Trophoblast cell (in vitro differentiated cells and primary cell): ENCODE measurements at regions not wholly inside any gene's neighbourhood (a gene's known extent, or its start where the extent isn't known, plus 50 kb on each side); places are given as distances from the start of the nearest gene placed in this dataset.

Source experiments
- DNase-seq, 2 donors: peaks; one replicate each; pipeline ENCODE4 v3.0.0-alpha.2; 2016
- H2AFZ ChIP-seq: 2 replicates; pipeline ENCODE4 v1.6.1; 2013; ENCODE audit warnings: low read length, moderate library complexity, mild to moderate bottlenecking; ENCODE audit not compliant: insufficient read depth, poor library complexity
- H2AK5ac ChIP-seq: 2 replicates; pipeline ENCODE4 v1.6.1; 2013; ENCODE audit warnings: mild to moderate bottlenecking, low read length
- H2BK120ac ChIP-seq: 2 replicates; pipeline ENCODE4 v1.6.1; 2013; ENCODE audit warnings: low read length, mild to moderate bottlenecking, moderate library complexity; ENCODE audit not compliant: insufficient read depth, poor library complexity
- H2BK12ac ChIP-seq: 2 replicates; pipeline ENCODE4 v1.6.1; 2013; ENCODE audit warnings: mild to moderate bottlenecking, low read length, moderate library complexity
- H2BK5ac ChIP-seq: 2 replicates; pipeline ENCODE4 v1.6.1; 2013; ENCODE audit warnings: low read length, low read depth, moderate library complexity, mild to moderate bottlenecking; ENCODE audit not compliant: poor library complexity
- H3K14ac ChIP-seq: 2 replicates; pipeline ENCODE4 v1.6.1; 2013; ENCODE audit warnings: mild to moderate bottlenecking, low read length
- H3K18ac ChIP-seq: 2 replicates; pipeline ENCODE4 v1.6.1; 2013; ENCODE audit warnings: mild to moderate bottlenecking, low read length
- H3K23ac ChIP-seq: 2 replicates; pipeline ENCODE4 v1.6.1; 2013; ENCODE audit warnings: low read length
- H3K27ac ChIP-seq: 2 replicates; pipeline ENCODE4 v1.5.1; 2013; ENCODE audit warnings: low read depth, mild to moderate bottlenecking, inconsistent platforms, low read length, moderate library complexity
- H3K27me3 ChIP-seq: 2 replicates; pipeline ENCODE4 v1.6.1; 2013; ENCODE audit warnings: inconsistent platforms, mild to moderate bottlenecking, low read length, moderate library complexity; ENCODE audit not compliant: insufficient read depth
- H3K36me3 ChIP-seq, 2 experiments: 1 replicate in 1 of 2; 2 replicates in 1 of 2; pipeline ENCODE4 v1.6.1; 2013; ENCODE audit warnings: low read length in 2 of 2, mild to moderate bottlenecking in 2 of 2, moderate library complexity in 1 of 2; ENCODE audit not compliant: insufficient read depth in 2 of 2, control insufficient read depth in 1 of 2
- H3K4ac ChIP-seq: 2 replicates; pipeline ENCODE4 v1.6.1; 2013; ENCODE audit warnings: low read depth, mild to moderate bottlenecking, low read length, moderate library complexity
- H3K4me1 ChIP-seq, 2 experiments: 1 replicate in 1 of 2; 2 replicates in 1 of 2; pipeline ENCODE4 v1.6.1; 2013; ENCODE audit warnings: low read length in 2 of 2, mild to moderate bottlenecking in 2 of 2, moderate library complexity in 1 of 2; ENCODE audit not compliant: insufficient read depth in 2 of 2, control insufficient read depth in 1 of 2
- H3K4me2 ChIP-seq: 2 replicates; pipeline ENCODE4 v1.6.1; 2013; ENCODE audit warnings: inconsistent platforms, mild to moderate bottlenecking, low read length, moderate library complexity
- H3K4me3 ChIP-seq: 2 replicates; pipeline ENCODE4 v1.5.1; 2013; ENCODE audit warnings: mild to moderate bottlenecking, low read depth, low read length, inconsistent platforms
- H3K79me1 ChIP-seq: one replicate; pipeline ENCODE4 v1.6.1; 2013; ENCODE audit warnings: low read length
- H3K79me2 ChIP-seq: 2 replicates; pipeline ENCODE4 v1.6.1; 2013; ENCODE audit warnings: low read length, mild to moderate bottlenecking; ENCODE audit not compliant: control insufficient read depth, insufficient read depth, poor library complexity
- H3K9ac ChIP-seq: 2 replicates; pipeline ENCODE4 v1.6.1; 2013; ENCODE audit warnings: mild to moderate bottlenecking, low read length
- H3K9me3 ChIP-seq: 2 replicates; pipeline ENCODE4 v1.6.1; 2013; ENCODE audit warnings: low read depth, mild to moderate bottlenecking, control low read depth, inconsistent platforms, low read length; ENCODE audit not compliant: insufficient read depth
- H4K12ac ChIP-seq: 2 replicates; pipeline ENCODE4 v1.6.1; 2013; ENCODE audit warnings: low read depth, mild to moderate bottlenecking, low read length, moderate library complexity
- H4K8ac ChIP-seq: 2 replicates; pipeline ENCODE4 v1.6.1; 2013; ENCODE audit warnings: low read depth, mild to moderate bottlenecking, low read length, moderate library complexity
- H4K91ac ChIP-seq: one replicate; pipeline ENCODE4 v1.6.1; 2013; ENCODE audit warnings: low read depth, mild to moderate bottlenecking, low read length, moderate library complexity
- WGBS: extraction: QIAGEN DNeasy Blood & Tissue Kit; methylation state at CpG from one replicate; pipeline ENCODE4 v1.1.7; 2013; ENCODE audit warnings: missing lambda C conversion rate; ENCODE audit not compliant: insufficient read length, insufficient coverage; ENCODE audit errors: extremely low coverage; 5-methylcytosine and 5-hydroxymethylcytosine counted together

DNA sequence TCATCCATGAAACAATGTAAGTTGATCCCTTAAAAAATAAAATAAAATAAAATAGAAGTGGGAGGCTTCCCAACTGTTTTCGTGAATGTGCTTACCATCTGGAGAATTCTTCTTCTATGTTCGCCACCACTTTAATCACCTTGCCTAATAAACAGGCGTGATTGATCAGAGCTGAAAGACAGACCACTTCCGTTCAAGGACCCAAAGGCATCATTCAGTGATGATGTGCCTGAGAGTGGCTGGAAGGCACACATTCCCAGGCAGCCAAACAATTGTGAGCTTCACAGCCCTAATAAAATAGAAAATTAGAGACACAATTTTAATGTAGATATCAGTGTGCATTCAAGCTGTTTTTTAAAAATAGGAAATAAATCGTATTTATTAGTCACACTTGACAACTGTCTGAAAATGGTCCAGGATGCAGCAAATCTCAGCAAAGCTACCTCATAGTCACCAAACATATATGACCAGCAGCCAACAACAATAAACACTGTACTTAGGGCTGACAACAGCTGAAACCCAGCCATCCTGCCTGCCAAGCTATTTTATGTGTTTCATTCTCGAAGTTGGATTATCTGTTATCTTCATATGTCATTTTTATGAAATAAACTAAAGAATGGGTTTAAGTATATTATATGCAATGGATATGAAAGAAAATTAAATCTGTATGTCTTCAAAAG is 163.2 kb upstream of the FAM9B start:
- H3K79me2 ChIP-seq: no peaks in the 10 kb centered on the region
- no peaks in the 10 kb centered on the region for H3K27me3 ChIP-seq
- no peak overlapping the region for H3K14ac ChIP-seq
- H3K4me1 ChIP-seq: no peaks in the 10 kb centered on the region
- H2AFZ ChIP-seq: no peak overlapping the region
- no peak overlapping the region for H2BK5ac ChIP-seq
- H3K4me3 ChIP-seq: no peak overlapping the region
- H4K91ac ChIP-seq: no peak overlapping the region
- no CpG with 5 or more reads among the region's 6 CpGs for WGBS
- H3K18ac ChIP-seq: no peak overlapping the region
- no peak overlapping the region for H3K27ac ChIP-seq
- H4K8ac ChIP-seq: no peak overlapping the region
- H2BK12ac ChIP-seq: no peak overlapping the region
- no peak overlapping the region for H3K4ac ChIP-seq
- H3K23ac ChIP-seq: no peak overlapping the region
- no peak overlapping the region for H2AK5ac ChIP-seq
- no peak overlapping the region for H3K4me2 ChIP-seq
- no peaks in the 10 kb centered on the region for H3K36me3 ChIP-seq
- H3K79me1 ChIP-seq: no peaks in the 10 kb centered on the region
- no peak overlapping the region for H4K12ac ChIP-seq
- no peaks in the 10 kb centered on the region for H3K9me3 ChIP-seq
- H3K9ac ChIP-seq: no peak overlapping the region
- H2BK120ac ChIP-seq: no peak overlapping the region
- DNase-seq: no peak

DNA sequence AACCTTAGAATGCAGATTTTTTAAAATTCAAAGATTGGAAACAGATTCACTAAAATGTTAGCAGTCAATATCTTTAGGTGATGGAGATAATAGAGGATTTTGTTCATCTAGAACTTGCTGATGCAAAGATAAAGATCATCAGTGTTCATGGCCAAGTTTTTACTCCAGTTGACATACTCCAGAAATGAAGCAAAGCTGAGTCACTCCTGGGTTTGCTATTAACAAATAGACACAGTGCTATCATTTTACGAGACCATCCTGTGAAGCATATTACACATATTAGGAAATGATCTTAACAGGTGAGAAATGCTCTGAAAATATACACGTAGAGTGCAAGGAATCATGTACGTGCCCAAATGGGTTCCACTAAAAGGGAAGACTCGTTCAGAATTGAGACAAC is 170.6 kb upstream of the FAM9B start:
- no peak overlapping the region for H2BK12ac ChIP-seq
- H2AFZ ChIP-seq: no peak overlapping the region
- H4K91ac ChIP-seq: no peak overlapping the region
- no peak overlapping the region for H2BK5ac ChIP-seq
- no peak for DNase-seq
- H3K14ac ChIP-seq: no peak overlapping the region
- H4K12ac ChIP-seq: no peak overlapping the region
- no peak overlapping the region for H3K4me3 ChIP-seq
- H3K79me2 ChIP-seq: no peaks in the 10 kb centered on the region
- no peak overlapping the region for H2AK5ac ChIP-seq
- no peak overlapping the region for H3K9ac ChIP-seq
- H3K4me1 ChIP-seq: no peaks in the 10 kb centered on the region
- no CpG with 5 or more reads among the region's 4 CpGs for WGBS
- no peak overlapping the region for H3K4ac ChIP-seq
- H3K36me3 ChIP-seq: no peaks in the 10 kb centered on the region
- no peaks in the 10 kb centered on the region for H3K79me1 ChIP-seq
- H4K8ac ChIP-seq: no peak overlapping the region
- H3K4me2 ChIP-seq: no peak overlapping the region
- H3K27ac ChIP-seq: no peak overlapping the region
- no peak overlapping the region for H3K18ac ChIP-seq
- no peak overlapping the region for H3K23ac ChIP-seq
- H2BK120ac ChIP-seq: no peak overlapping the region
- H3K27me3 ChIP-seq: no peaks in the 10 kb centered on the region
- H3K9me3 ChIP-seq: no peaks in the 10 kb centered on the region

DNA sequence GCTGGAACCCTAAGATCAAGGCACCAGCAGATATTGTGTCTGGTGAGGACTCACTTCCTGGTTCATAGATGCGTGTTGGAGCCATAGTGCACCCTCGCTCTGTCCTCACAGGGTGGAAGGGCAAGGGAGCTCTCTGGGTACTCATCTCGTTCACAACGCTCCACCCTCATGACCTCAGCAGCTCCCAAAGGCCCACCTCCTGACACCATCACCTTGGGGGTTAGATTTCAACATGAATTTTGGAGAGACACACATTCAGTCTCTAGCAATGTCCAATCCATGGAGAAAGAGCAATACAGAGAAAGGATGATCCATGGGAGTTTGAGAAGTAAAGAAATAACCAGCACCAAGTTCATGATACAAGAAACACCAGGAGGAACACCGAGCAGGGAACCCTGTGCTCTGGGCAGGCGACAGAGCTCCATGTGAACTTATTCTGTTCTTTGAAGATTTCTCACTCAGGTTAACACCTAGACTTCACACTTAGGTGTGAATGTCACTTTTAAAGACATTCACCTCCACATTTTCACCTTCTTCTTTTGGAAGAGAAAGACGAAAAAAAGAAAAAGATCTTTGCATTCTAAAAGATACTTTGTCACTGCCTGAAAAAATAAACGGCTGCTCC is 171.8 kb upstream of the FAM9B start:
- H3K23ac ChIP-seq: no peak overlapping the region
- H3K4me3 ChIP-seq: no peak overlapping the region
- no peak overlapping the region for H3K27ac ChIP-seq
- no CpG with 5 or more reads among the region's 8 CpGs for whole genome bisulfite sequencing
- H3K14ac ChIP-seq: no peak overlapping the region
- no peak overlapping the region for H2AK5ac ChIP-seq
- no peaks in the 10 kb centered on the region for H3K36me3 ChIP-seq
- no peak for DNase-seq
- H4K8ac ChIP-seq: no peak overlapping the region
- no peak overlapping the region for H4K12ac ChIP-seq
- no peaks in the 10 kb centered on the region for H3K4me1 ChIP-seq
- H3K4me2 ChIP-seq: no peak overlapping the region
- no peaks in the 10 kb centered on the region for H3K27me3 ChIP-seq
- no peak overlapping the region for H3K18ac ChIP-seq
- H3K79me2 ChIP-seq: no peaks in the 10 kb centered on the region
- H3K9ac ChIP-seq: no peak overlapping the region
- no peaks in the 10 kb centered on the region for H3K9me3 ChIP-seq
- H2AFZ ChIP-seq: no peak overlapping the region
- no peaks in the 10 kb centered on the region for H3K79me1 ChIP-seq
- no peak overlapping the region for H2BK120ac ChIP-seq
- no peak overlapping the region for H4K91ac ChIP-seq
- H3K4ac ChIP-seq: no peak overlapping the region
- H2BK12ac ChIP-seq: no peak overlapping the region
- H2BK5ac ChIP-seq: no peak overlapping the region

DNA sequence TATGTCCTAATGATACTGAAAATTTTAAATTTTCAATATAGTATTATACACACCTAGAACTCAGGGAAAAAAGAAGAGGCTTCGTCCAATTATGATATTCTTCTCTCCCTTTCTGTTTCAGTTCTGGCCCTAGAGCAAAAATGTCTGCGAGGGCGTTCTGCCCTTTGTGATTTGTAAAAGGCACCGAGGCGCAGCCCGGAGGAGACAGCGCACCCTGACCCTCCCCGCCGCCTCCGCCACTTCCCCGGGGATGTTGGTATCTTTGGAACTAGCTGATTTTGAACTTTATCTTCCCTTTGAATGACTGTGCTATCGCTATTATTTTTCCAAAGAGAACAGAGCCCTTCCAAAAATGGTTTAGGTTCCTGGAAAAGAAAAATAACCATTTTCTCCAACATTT is 173.2 kb upstream of the FAM9B start:
- WGBS: no CpG with 5 or more reads among the region's 12 CpGs
- H2BK120ac ChIP-seq: no peak overlapping the region
- H3K14ac ChIP-seq: no peak overlapping the region
- H3K79me1 ChIP-seq: no peaks in the 10 kb centered on the region
- H3K9me3 ChIP-seq: no peaks in the 10 kb centered on the region
- H3K27me3 ChIP-seq: no peaks in the 10 kb centered on the region
- no peaks in the 10 kb centered on the region for H3K4me1 ChIP-seq
- no peak overlapping the region for H4K12ac ChIP-seq
- H3K9ac ChIP-seq: no peak overlapping the region
- H2AFZ ChIP-seq: no peak overlapping the region
- H3K79me2 ChIP-seq: no peaks in the 10 kb centered on the region
- no peak overlapping the region for H3K27ac ChIP-seq
- no peak overlapping the region for H3K4me3 ChIP-seq
- H2AK5ac ChIP-seq: no peak overlapping the region
- no peak overlapping the region for H4K91ac ChIP-seq
- no peak overlapping the region for H2BK5ac ChIP-seq
- DNase-seq: no peak
- no peak overlapping the region for H3K4me2 ChIP-seq
- H3K23ac ChIP-seq: no peak overlapping the region
- H2BK12ac ChIP-seq: no peak overlapping the region
- H3K36me3 ChIP-seq: no peaks in the 10 kb centered on the region
- no peak overlapping the region for H3K18ac ChIP-seq
- no peak overlapping the region for H3K4ac ChIP-seq
- no peak overlapping the region for H4K8ac ChIP-seq
